Vagina (tissue), 2 donors: ENCODE measurements at regions not wholly inside any gene's neighbourhood (a gene's known extent, or its start where the extent isn't known, plus 50 kb on each side); places are given as distances from the start of the nearest gene placed in this dataset.

Experiments
- POLR2A ChIP-seq, 2 donors: fragments of 450-650 bp; IDR thresholded peaks; one replicate each; pipeline ENCODE4 v1.6.1; 2017; ENCODE audit warnings: antibody characterized with exemption in 2 of 2, mild to moderate bottlenecking in 2 of 2, moderate library complexity in 2 of 2
- POLR2AphosphoS5 ChIP-seq, 2 donors: sonication (generic); formaldehyde crosslinking; IDR thresholded peaks; one replicate each; pipeline ENCODE4 v1.9.0; 2017; ENCODE audit warnings: antibody characterized with exemption in 2 of 2, mild to moderate bottlenecking in 2 of 2, low read depth in 1 of 2; ENCODE audit not compliant: insufficient read depth in 1 of 2
- TF ChIP-seq, protein P1 (sequence below), 3 experiments: fragments of 450-650 bp in 2 of 3; fragments of 200-600 bp in 1 of 3; sonication (generic) in 1 of 3; IDR thresholded peaks; one replicate each; pipeline ENCODE4 v1.5.1; 2017 to 2019; ENCODE audit warnings: antibody characterized with exemption in 3 of 3, mild to moderate bottlenecking in 2 of 3, moderate library complexity in 2 of 3

DNA sequence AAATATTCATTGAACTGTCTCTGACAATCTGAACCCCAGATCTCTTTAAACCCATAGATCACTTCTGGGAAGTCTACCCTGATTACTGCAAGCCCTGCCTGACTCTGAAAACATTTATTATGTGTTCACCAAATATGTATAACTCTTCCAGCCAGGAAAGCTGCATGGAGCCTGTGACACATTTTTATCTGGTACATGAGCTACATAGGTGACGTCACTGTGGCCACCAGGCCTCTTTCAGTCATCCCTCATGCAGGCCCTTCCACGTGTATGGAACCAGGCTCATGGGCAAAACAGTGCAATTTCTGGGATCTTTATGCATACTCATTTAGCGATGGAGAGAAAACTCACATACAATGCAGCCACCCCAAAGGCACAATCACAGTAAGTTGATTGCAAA is 133.9 kb upstream of the NUPR2 start:
- TF ChIP-seq POLR2AphosphoS5 (IDR thresholded peaks at IDR 0.05; ENCODE audit: insufficient read depth in 1 of 2, low read depth in 1 of 2) (no peak), POLR2A (IDR thresholded peaks at IDR 0.05) (no peak)
- TF ChIP-seq, protein P1, sequence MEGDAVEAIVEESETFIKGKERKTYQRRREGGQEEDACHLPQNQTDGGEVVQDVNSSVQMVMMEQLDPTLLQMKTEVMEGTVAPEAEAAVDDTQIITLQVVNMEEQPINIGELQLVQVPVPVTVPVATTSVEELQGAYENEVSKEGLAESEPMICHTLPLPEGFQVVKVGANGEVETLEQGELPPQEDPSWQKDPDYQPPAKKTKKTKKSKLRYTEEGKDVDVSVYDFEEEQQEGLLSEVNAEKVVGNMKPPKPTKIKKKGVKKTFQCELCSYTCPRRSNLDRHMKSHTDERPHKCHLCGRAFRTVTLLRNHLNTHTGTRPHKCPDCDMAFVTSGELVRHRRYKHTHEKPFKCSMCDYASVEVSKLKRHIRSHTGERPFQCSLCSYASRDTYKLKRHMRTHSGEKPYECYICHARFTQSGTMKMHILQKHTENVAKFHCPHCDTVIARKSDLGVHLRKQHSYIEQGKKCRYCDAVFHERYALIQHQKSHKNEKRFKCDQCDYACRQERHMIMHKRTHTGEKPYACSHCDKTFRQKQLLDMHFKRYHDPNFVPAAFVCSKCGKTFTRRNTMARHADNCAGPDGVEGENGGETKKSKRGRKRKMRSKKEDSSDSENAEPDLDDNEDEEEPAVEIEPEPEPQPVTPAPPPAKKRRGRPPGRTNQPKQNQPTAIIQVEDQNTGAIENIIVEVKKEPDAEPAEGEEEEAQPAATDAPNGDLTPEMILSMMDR (IDR thresholded peaks at IDR 0.05): no peak
